ENCODE measurements at regions not wholly inside any gene's neighbourhood (a gene's known extent, or its start where the extent isn't known, plus 50 kb on each side); places are given as distances from the start of the nearest gene placed in this dataset.

DNA sequence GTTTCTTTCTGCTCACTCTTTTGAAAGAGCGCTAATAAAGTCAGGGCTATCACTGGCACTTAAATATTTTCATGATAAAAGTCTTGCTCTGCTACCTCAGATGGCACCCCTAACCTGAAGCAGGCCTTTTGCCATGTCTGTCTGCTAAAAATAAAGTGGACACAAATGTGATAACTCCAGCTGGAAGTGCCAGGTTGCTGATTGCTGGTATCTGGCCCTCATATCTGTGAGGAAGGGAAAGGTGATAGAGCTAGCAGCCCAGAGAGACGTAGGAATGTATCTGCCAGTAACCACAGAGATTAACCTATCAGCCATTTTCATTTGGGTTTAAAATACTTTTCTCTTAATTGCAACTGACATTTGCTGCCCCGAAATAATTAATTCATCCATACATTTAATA, 127.9 kb downstream of the GRIN2B start:
- Histone ChIP-seq H3K9ac (ENCODE audit: control insufficient read depth, insufficient read depth, low read length) (no peak overlapping the region), H3K27ac (ENCODE audit: control insufficient read depth, insufficient read depth) (no peak overlapping the region), H3K9me3 (replicated peaks; ENCODE audit: control insufficient read depth, insufficient read depth, low read length) (no peaks in the 10 kb centered on the region), H3K4me3 (no peak overlapping the region), H2AFZ (ENCODE audit: control insufficient read depth, low read depth, low read length) (no peak overlapping the region), H4K20me1 (ENCODE audit: control insufficient read depth, insufficient read depth) (no peaks in the 10 kb centered on the region), H3K27me3 (replicated peaks in 1 of 2; ENCODE audit: control insufficient read depth in 2 of 2, insufficient read depth in 2 of 2, low read length in 1 of 2) (no peaks in the 10 kb centered on the region; a peak in 2 of 4 replicates), H3K4me2 (ENCODE audit: control insufficient read depth, insufficient read depth) (no peak overlapping the region), H3K36me3 (ENCODE audit: control insufficient read depth in 2 of 2, insufficient read depth in 2 of 2, low read length in 1 of 2) (no peaks in the 10 kb centered on the region), H3K79me2 (ENCODE audit: control insufficient read depth, insufficient read depth, low read length) (no peaks in the 10 kb centered on the region), H3K4me1 (ENCODE audit: control insufficient read depth, insufficient read depth, low read length) (no peaks in the 10 kb centered on the region)
- in situ Hi-C loops (cut with MboI) = no loop called here
- ATAC-seq = no peak
- POLR2A ChIA-PET = no interaction called here
- no peak for DNase-seq (ENCODE audit: low read depth, low spot score)
- FAIRE-seq = no peak
- RAD21 ChIA-PET (ENCODE audit: unreplicated experiment) = interaction anchor here (0.6 kb wide), 1 partner anchor 641 kb away, joined by 3 read pairs; no protein-coding TSS in a partner anchor
- SMC1A ChIA-PET (ENCODE audit: uncharacterized antibody, unreplicated experiment) = no interaction called here
- CTCF ChIA-PET = no interaction called here
- WGBS (ENCODE audit: insufficient coverage, insufficient replicate concordance, low lambda C conversion rate, missing lambda C conversion rate) = 38% methylated on average over 3 of the region's 3 CpGs
- BruUV-seq (replicated peaks) = no TSS peak
- TF ChIP-seq CBX3 (IDR thresholded peaks at IDR 0.05; ENCODE audit: borderline replicate concordance, low read depth) (no peak), EZH2 (IDR thresholded peaks at IDR 0.05; ENCODE audit: borderline replicate concordance, control insufficient read depth, low read depth, low read length) (no peak), HCFC1 (IDR thresholded peaks at IDR 0.05; ENCODE audit: low read length) (no peak), TAF1 (IDR thresholded peaks at IDR 0.05; ENCODE audit: borderline replicate concordance, low read depth, low read length) (no peak), EED (IDR thresholded peaks at IDR 0.05; ENCODE audit: low read depth) (no peak), BCL11A (IDR thresholded peaks at IDR 0.05; ENCODE audit: low read depth, low read length) (no peak), ZNF207 (IDR thresholded peaks at IDR 0.05; ENCODE audit: borderline replicate concordance) (no peak), IRF4 (IDR thresholded peaks at IDR 0.05; ENCODE audit: low read depth, low read length) (no peak), SMAD1 (IDR thresholded peaks at IDR 0.05; ENCODE audit: low read depth, partially characterized antibody) (no peak), PAX5 (IDR thresholded peaks at IDR 0.05; ENCODE audit: borderline replicate concordance, low read depth, low read length) (no peak), SIX5 (IDR thresholded peaks at IDR 0.05; ENCODE audit: low read depth, low read length, severe bottlenecking) (no peak), JUND (IDR thresholded peaks at IDR 0.05; ENCODE audit: low read depth, low read length) (no peak)
- TF ChIP-seq, protein P1, sequence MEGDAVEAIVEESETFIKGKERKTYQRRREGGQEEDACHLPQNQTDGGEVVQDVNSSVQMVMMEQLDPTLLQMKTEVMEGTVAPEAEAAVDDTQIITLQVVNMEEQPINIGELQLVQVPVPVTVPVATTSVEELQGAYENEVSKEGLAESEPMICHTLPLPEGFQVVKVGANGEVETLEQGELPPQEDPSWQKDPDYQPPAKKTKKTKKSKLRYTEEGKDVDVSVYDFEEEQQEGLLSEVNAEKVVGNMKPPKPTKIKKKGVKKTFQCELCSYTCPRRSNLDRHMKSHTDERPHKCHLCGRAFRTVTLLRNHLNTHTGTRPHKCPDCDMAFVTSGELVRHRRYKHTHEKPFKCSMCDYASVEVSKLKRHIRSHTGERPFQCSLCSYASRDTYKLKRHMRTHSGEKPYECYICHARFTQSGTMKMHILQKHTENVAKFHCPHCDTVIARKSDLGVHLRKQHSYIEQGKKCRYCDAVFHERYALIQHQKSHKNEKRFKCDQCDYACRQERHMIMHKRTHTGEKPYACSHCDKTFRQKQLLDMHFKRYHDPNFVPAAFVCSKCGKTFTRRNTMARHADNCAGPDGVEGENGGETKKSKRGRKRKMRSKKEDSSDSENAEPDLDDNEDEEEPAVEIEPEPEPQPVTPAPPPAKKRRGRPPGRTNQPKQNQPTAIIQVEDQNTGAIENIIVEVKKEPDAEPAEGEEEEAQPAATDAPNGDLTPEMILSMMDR (IDR thresholded peaks at IDR 0.05 in 2 of 3, conservative IDR thresholded peaks at IDR 0.05 in 1 of 3; ENCODE audit: control insufficient read depth in 2 of 3, extremely low read depth in 1 of 3, insufficient read depth in 1 of 3, low read depth in 3 of 3, low read length in 3 of 3) = no peak
- TF ChIP-seq, protein P2, sequence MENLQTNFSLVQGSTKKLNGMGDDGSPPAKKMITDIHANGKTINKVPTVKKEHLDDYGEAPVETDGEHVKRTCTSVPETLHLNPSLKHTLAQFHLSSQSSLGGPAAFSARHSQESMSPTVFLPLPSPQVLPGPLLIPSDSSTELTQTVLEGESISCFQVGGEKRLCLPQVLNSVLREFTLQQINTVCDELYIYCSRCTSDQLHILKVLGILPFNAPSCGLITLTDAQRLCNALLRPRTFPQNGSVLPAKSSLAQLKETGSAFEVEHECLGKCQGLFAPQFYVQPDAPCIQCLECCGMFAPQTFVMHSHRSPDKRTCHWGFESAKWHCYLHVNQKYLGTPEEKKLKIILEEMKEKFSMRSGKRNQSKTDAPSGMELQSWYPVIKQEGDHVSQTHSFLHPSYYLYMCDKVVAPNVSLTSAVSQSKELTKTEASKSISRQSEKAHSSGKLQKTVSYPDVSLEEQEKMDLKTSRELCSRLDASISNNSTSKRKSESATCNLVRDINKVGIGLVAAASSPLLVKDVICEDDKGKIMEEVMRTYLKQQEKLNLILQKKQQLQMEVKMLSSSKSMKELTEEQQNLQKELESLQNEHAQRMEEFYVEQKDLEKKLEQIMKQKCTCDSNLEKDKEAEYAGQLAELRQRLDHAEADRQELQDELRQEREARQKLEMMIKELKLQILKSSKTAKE (IDR thresholded peaks at IDR 0.05; ENCODE audit: low read depth, poor library complexity, severe bottlenecking) = no peak
- TF ChIP-seq, protein P3, sequence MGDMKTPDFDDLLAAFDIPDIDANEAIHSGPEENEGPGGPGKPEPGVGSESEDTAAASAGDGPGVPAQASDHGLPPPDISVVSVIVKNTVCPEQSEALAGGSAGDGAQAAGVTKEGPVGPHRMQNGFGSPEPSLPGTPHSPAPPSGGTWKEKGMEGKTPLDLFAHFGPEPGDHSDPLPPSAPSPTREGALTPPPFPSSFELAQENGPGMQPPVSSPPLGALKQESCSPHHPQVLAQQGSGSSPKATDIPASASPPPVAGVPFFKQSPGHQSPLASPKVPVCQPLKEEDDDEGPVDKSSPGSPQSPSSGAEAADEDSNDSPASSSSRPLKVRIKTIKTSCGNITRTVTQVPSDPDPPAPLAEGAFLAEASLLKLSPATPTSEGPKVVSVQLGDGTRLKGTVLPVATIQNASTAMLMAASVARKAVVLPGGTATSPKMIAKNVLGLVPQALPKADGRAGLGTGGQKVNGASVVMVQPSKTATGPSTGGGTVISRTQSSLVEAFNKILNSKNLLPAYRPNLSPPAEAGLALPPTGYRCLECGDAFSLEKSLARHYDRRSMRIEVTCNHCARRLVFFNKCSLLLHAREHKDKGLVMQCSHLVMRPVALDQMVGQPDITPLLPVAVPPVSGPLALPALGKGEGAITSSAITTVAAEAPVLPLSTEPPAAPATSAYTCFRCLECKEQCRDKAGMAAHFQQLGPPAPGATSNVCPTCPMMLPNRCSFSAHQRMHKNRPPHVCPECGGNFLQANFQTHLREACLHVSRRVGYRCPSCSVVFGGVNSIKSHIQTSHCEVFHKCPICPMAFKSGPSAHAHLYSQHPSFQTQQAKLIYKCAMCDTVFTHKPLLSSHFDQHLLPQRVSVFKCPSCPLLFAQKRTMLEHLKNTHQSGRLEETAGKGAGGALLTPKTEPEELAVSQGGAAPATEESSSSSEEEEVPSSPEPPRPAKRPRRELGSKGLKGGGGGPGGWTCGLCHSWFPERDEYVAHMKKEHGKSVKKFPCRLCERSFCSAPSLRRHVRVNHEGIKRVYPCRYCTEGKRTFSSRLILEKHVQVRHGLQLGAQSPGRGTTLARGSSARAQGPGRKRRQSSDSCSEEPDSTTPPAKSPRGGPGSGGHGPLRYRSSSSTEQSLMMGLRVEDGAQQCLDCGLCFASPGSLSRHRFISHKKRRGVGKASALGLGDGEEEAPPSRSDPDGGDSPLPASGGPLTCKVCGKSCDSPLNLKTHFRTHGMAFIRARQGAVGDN (IDR thresholded peaks at IDR 0.05) = no peak
- intact Hi-C loops (cut with micrococcal nuclease; ENCODE audit: unreplicated experiment) = no loop called here

All from GM12878 (cell line).